ENCODE measurements at regions not wholly inside any gene's neighbourhood (a gene's known extent, or its start where the extent isn't known, plus 50 kb on each side); places are given as distances from the start of the nearest gene placed in this dataset.

GRCh38 chr3:106249981-106250380 lies 381.2 kb upstream of the CBLB start:
- TF ChIP-seq SUZ12 (IDR thresholded peaks at IDR 0.05; ENCODE audit: extremely low read depth, insufficient read depth, insufficient read length) (no peak), YY1 (IDR thresholded peaks at IDR 0.05; ENCODE audit: insufficient read depth, insufficient read length) (no peak), ZNF274 (IDR thresholded peaks at IDR 0.05; ENCODE audit: low read depth, low read length) (no peak)
